Fibroblast of villous mesenchyme (primary cell): ENCODE measurements at regions not wholly inside any gene's neighbourhood (a gene's known extent, or its start where the extent isn't known, plus 50 kb on each side); places are given as distances from the start of the nearest gene placed in this dataset.
A peak's percentile ranks its signal among the peaks of the same experiment; 100 is the strongest.

Experiments used
- DNase-seq: peaks from one replicate; pipeline ENCODE4 v3.0.0-alpha.2; 2010; ENCODE audit warnings: low read depth
- H3K4me3 ChIP-seq: 2 replicates; pipeline ENCODE4 v1.5.1; 2011; ENCODE audit warnings: low read depth, mild to moderate bottlenecking, low read length
- CTCF ChIP-seq: IDR thresholded peaks from 2 replicates; pipeline ENCODE4 v1.5.1; 2012; ENCODE audit warnings: low read depth, mild to moderate bottlenecking, low read length; ENCODE audit not compliant: insufficient read depth

GRCh38 chr5:74064225-74064624 lies 438.2 kb downstream of the ARHGEF28 start:
- no peak for DNase-seq

GRCh38 chr5:74063821-74064220 lies 437.8 kb downstream of the ARHGEF28 start:
- no peak for TF ChIP-seq CTCF
- peak; percentile 79 for DNase-seq

More at GRCh38 chr5:74064225-74064624, 438.2 kb downstream of the ARHGEF28 start:
- H3K4me3 ChIP-seq: no peak overlapping the region
- TF ChIP-seq CTCF: no peak

GRCh38 chr5:74063346-74063745 lies 437.4 kb downstream of the ARHGEF28 start:
- TF ChIP-seq CTCF: no peak
- DNase-seq: no peak
- no peak overlapping the region for H3K4me3 ChIP-seq

More at GRCh38 chr5:74063821-74064220, 437.8 kb downstream of the ARHGEF28 start:
- no peak overlapping the region for H3K4me3 ChIP-seq

- H3K4me3 ChIP-seq: no peak overlapping the region
- DNase-seq: no peak
- no peak for TF ChIP-seq CTCF
These were observed 435.3 kb downstream of the ARHGEF28 start for GRCh38 chr5:74061292-74061691.

GRCh38 chr5:74059706-74060105 lies 433.7 kb downstream of the ARHGEF28 start:
- no peak for TF ChIP-seq CTCF
- DNase-seq: no peak
- no peak overlapping the region for H3K4me3 ChIP-seq

GRCh38 chr5:74056789-74057164 lies 430.8 kb downstream of the ARHGEF28 start:
- no peak overlapping the region for H3K4me3 ChIP-seq
- DNase-seq: peak; percentile 26
- TF ChIP-seq CTCF: peak; percentile 41

GRCh38 chr5:74056107-74056788 lies 430.3 kb downstream of the ARHGEF28 start:
- H3K4me3 ChIP-seq: no peak overlapping the region
- no peak for TF ChIP-seq CTCF
- no peak for DNase-seq
